ENCODE measurements at regions not wholly inside any gene's neighbourhood (a gene's known extent, or its start where the extent isn't known, plus 50 kb on each side); places are given as distances from the start of the nearest gene placed in this dataset.

- no peak overlapping the region for H3K27ac ChIP-seq
- no peaks in the 10 kb centered on the region for H3K4me1 ChIP-seq
- intact Hi-C loops (cut with DNase I): no loop called here
- no peaks in the 10 kb centered on the region for H3K27me3 ChIP-seq
- no peak for DNase-seq
- no peak for TF ChIP-seq CTCF (IDR thresholded peaks at IDR 0.05)
- H3K36me3 ChIP-seq: no peaks in the 10 kb centered on the region
- H3K4me3 ChIP-seq: no peak overlapping the region
- ATAC-seq: no peak
- H3K9me3 ChIP-seq: no peaks in the 10 kb centered on the region
Measured at GRCh38 chr5:167012123-167013034, 1279.1 kb upstream of the WWC1 start.

- H3K4me3 ChIP-seq: no peak overlapping the region
- H3K9me3 ChIP-seq: no peaks in the 10 kb centered on the region
- TF ChIP-seq CTCF (IDR thresholded peaks at IDR 0.05): no peak
- ATAC-seq (no peak), DNase-seq (no peak)
- no peaks in the 10 kb centered on the region for H3K36me3 ChIP-seq
- no peaks in the 10 kb centered on the region for H3K4me1 ChIP-seq
- no peaks in the 10 kb centered on the region for H3K27me3 ChIP-seq
- intact Hi-C loops (cut with DNase I): no loop called here
- no peak overlapping the region for H3K27ac ChIP-seq
Measured at GRCh38 chr5:167014401-167015056, 1276.9 kb upstream of the WWC1 start.

GRCh38 chr5:167020418-167020817, 1271.0 kb upstream of the WWC1 start:
- H3K27me3 ChIP-seq: no peaks in the 10 kb centered on the region
- TF ChIP-seq CTCF (IDR thresholded peaks at IDR 0.05): no peak
- H3K9me3 ChIP-seq: no peaks in the 10 kb centered on the region
- no peak overlapping the region for H3K27ac ChIP-seq
- no peak for DNase-seq
- no peak for ATAC-seq
- H3K4me1 ChIP-seq: no peaks in the 10 kb centered on the region
- no peaks in the 10 kb centered on the region for H3K36me3 ChIP-seq
- intact Hi-C loops (cut with DNase I): no loop called here
- no peak overlapping the region for H3K4me3 ChIP-seq

- ATAC-seq (no peak), DNase-seq (no peak)
- Histone ChIP-seq H3K27me3 (no peaks in the 10 kb centered on the region), H3K4me1 (no peaks in the 10 kb centered on the region), H3K4me3 (no peak overlapping the region), H3K36me3 (no peaks in the 10 kb centered on the region), H3K27ac (no peak overlapping the region), H3K9me3 (no peaks in the 10 kb centered on the region)
- no peak for TF ChIP-seq CTCF (IDR thresholded peaks at IDR 0.05)
- intact Hi-C loops (cut with DNase I): no loop called here
Measured at GRCh38 chr5:167029488-167029887, 1262.0 kb upstream of the WWC1 start.

- no peak overlapping the region for H3K27ac ChIP-seq
- H3K27me3 ChIP-seq: no peaks in the 10 kb centered on the region
- no peaks in the 10 kb centered on the region for H3K4me1 ChIP-seq
- H3K9me3 ChIP-seq: no peaks in the 10 kb centered on the region
- intact Hi-C loops (cut with DNase I): no loop called here
- ATAC-seq (no peak), DNase-seq (no peak)
- H3K36me3 ChIP-seq: no peaks in the 10 kb centered on the region
- H3K4me3 ChIP-seq: no peak overlapping the region
- no peak for TF ChIP-seq CTCF (IDR thresholded peaks at IDR 0.05)
Measured at GRCh38 chr5:167030500-167031120, 1260.8 kb upstream of the WWC1 start.

All from upper lobe of right lung (tissue), 1 donor.